CD4-positive, alpha-beta T cell treated with Interleukin-17A for 4 hours (primary cell): ENCODE measurements at regions not wholly inside any gene's neighbourhood (a gene's known extent, or its start where the extent isn't known, plus 50 kb on each side); places are given as distances from the start of the nearest gene placed in this dataset.

Experiments
- DNase-seq: peaks from one replicate; pipeline ENCODE4 v3.0.0-alpha.2; 2020; ENCODE audit warnings: mixed read lengths

DNA sequence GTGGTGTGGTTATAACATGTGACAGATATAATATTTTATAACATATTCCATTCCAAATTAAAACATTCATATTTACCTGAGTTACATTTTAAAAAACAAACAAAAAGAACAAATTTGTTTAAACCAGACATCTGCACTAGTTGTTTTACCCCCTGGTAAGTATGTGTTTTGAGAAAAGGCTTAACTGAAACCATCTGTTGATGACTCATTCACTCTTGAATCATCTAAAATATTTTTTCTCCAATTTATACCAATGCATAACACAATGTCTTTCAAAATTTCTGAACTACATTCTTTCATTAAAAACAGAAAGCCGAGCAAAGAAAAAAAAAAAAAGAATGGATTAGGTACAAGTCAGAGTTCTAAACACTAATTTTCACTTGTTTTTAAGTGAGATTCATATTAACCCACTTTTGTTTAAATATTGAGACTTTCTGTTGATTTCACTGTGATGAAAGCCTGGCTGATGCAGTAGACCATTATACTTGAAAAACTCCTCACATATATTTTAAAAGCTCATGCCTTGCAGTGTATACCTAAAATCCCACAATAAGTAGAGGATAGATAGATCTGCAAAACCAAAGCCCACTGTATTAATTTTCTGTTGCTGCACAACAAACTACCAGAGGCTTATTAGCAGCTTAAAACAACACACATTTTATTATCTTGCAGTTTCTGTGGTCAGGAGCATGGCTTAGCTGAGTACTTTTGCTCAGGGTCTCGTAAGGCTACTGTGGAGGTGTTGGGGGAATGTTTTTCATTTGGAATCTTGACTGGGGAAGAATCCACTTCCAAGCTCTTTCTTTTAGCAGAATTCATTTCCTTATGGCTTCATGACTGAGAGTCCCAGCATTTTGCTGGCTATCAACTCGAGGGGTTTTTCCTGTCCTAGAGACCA is 221.5 kb downstream of the PCDH18 start:
- DNase-seq: no peak

DNA sequence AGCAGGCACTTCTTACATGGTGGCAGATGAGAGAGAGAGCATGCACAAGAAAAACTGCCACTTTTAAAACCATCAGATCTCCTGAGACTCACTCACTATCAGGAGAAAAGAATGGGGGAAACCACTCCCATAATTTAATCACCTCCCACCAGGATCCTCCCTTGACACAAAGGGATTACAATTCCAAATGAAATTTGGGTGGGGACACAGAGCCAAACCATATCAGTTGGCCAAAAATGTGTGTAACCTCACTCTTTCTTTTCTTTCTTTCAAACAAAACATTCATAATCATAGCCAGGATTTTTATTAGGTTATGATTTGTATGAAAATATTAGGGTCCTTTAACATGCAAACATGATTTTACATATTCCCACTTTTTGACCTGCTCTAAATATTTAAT is 222.1 kb downstream of the PCDH18 start:
- DNase-seq: no peak

DNA sequence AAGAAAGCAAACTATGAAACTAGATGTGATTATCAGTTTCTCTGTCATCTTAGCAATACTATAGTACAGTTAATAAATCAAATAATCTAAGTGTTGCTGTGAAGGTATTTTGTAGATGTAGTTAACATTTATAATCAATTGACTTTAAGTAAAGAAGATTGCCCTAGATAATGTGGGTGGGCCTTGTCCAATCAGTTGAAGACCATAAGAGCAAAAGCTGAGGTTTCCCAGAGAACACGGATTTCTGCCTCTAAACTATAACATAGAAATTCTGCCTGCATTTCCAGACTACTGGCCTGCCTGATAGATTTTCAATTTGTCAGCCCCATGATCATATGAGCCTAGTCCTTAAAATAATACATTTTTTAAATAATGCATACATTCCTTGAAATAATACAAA is 222.9 kb downstream of the PCDH18 start:
- DNase-seq: no peak

DNA sequence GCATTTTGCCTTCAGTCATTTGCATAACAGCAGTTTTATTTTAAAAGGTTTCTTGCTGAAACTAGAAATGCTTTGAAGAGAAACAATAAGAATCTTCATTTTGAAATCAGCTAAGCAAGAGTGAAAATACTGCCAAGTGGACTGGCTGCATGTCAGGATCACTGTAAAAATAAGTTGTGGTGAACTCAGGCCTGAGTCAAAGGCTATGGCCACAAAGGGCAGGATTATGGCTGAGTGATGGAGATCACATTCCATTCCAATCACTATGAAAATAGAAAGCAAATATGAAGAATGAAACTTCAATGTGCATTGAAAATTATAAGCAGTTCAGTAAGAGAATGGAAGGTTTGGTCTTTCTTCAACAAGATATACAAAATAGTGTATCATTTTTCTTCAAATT is 224.5 kb downstream of the PCDH18 start:
- DNase-seq: no peak

DNA sequence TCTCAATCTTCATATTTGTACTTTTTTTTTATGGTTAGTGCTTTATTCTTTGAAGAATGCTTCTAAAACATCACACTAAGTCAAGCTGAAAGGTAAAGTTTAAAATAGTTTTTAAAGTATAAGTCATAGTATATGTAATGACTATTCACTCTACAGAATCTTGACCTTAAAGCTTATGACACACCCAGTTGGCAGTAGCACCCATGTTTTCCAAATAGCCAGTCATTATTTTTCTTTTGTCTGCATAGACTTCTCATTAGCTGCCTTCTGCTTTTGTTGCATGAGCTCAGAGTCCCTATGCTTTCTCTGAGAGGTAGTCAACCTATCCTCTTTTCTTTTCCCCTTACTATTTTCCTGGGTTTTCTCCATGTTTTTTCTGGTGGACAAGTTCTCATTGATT is 231.5 kb downstream of the PCDH18 start:
- DNase-seq: no peak

DNA sequence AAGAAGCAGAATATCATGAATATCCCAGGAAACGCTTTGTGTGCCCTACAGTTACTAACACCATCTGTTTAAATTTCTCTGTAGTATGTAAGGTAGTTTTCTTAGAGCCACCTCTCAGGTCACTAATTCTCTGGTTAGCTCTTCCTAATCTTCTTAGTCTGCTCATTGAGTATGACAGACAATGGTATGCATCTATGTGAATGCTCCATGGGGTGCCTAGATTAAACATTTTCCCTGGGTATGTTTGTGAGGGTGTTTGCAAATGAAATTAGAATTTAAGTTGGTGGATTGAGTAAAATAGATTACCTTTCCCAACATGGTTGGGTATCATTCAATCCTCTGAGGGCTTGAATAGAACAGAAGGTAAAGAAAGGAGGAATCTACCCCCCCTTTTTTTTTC is 233.0 kb downstream of the PCDH18 start:
- DNase-seq: no peak

DNA sequence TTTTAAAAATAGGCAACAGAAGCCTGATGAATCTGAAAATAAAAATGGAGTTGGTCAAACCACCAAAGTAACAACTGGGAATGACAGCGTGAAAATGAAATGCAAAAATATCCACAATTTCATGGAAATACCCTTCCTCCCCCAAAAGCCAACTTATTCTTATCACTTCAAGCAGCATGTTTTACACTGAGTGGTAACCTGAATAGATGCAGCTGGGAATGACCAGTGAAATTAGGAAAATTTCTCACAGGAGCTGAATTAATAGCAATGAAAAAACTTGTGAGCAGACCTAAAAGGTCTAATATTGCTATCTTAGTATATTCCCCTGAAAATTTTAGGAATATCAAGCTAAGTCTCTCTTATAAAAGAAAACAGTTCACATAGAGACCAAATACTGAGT is 239.0 kb downstream of the PCDH18 start:
- DNase-seq: no peak

DNA sequence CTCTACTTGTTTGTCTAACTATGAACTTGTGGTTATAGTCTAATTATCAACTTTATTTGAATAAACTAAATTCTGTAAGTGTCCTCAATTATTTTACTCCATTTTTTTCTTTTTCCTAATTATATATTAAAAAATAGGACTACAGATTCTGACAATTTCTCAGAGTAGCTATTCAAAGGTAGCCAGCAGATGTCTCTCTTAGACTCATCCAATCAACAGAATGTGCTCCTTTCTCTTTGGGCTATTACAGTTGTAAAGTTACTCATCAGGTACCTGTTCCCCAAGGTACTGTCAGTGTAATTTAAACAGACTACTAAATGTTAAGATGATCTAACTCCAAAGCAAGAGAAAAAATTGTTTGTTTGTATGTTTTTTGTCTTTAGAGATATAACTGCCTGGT is 248.6 kb downstream of the PCDH18 start:
- no peak for DNase-seq

DNA sequence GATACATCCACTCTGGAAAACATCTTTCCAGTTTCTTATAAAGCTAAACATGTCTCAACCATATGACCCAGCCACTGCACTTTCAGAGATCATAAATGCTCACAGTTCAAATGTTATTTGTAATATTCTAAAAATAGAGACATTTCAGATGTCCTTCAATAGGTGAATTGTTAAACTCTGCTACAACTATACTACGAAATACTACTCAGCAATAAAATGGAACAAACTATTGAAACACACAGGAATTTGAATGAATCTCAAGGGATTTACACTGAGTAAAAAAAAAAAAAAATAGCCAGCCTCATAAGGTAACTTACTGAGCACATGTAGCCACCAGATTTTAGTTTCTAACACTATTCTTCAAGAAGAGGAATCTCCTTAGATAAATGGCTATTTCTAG is 253.9 kb downstream of the PCDH18 start:
- no peak for DNase-seq

DNA sequence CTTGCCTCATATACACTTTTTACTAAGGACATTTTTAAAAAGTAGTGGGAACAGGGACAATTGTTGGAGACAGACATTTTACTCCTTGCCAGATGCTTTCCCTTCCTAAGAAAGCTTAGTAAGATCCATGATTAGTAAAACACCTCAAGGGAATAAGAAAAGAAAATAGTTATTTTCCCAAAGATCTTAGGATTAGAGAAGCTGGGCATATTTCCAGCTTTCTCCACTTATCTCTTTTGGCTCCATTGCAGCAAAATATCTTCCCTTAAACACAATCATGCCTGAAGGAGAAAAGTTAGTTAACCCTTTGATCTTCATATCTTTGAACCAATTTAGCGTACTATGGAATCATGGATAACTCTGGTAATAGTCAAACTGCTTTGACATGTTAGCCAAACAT is 257.9 kb downstream of the PCDH18 start:
- DNase-seq: no peak

DNA sequence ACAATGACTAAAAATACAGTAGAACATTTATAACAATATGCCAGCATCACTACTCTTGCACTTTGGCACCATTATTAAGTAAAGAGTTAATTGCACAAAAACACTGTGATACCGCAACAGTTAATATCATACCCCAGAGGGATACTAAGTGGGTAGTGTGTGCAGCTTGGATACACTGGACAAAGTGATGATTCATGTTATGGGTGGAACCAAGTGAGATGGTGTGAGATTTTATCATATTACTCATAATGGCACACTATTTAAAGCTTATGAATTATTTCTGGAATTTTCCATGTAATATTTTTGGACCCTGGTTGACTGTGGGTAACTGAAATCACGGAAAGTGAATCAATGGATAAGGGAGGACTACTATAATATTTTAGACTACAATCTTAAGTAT is 265.3 kb downstream of the PCDH18 start:
- DNase-seq: no peak

DNA sequence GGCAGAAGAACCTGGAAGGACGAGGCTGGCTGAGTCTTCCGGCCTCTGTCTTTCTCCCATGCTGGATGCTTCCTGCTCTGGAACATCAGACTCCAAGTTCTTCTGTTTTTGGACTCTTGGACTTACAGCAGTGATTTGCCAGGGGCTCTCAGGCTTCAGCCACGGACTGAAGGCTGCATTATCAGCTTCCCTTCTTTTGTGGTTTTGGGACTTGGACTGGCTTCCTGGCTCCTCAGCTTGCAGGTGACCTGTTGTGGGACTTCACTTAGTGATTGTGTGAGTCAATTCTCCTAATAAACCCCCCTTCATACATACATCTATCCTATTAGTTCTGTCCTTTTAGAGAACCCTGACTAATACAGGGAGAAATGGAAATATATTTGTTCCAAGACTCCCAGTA is 265.8 kb downstream of the PCDH18 start:
- no peak for DNase-seq

DNA sequence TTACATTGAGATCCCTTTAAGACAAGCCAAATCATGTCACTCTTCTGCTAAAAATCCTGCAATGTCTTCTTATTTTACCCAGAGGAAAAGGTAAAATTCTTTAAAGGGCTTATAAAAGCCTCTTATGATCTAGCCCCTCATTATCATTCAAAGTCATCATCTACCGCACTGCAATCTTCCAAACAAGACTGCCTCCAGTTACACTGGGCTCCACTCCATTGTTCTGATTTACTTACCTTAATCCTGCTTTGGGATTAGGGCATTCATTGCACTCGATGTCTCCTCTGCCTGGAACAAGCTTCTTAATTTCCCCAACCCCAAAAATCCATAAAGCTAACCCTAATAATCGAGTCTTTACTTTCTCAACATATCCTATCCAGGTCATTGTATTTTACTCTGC is 269.1 kb downstream of the PCDH18 start:
- DNase-seq: no peak

DNA sequence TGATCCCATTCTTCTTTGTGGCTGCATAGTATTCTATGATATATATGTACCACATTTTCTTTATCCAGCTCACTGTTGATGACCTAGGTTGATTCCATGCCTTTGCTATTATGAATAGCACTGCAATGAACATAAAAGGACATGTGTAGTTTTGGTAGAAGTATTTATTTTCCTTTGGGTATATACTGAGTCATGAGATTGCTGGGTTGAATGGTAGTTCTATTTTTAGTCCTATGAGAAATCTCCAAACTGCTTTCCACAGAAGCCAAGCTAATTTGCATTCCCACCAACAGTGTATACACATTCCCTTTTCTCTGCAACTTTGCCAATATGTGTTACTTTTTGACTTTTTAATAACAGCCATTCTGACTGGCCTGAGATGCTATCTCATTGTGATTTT is 278.3 kb downstream of the PCDH18 start:
- DNase-seq: no peak

DNA sequence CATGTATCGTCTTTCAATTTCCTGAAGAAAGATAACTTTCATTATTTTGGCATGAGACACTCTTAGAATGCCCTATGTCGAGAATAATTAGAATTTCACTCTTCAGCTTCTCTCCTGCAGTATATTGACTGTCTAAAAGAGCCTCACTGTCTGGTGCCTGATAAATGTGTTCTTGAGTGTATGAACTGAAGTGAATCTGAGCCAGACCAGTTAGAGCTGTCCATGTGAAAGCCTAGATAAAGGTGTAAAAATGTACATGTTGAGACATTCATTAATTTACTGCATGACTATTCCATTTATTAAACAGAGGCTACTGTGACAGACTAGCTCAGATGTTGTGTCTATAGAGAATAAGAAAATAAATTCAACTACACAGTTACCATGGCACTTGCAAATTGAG is 283.2 kb downstream of the PCDH18 start:
- no peak for DNase-seq

DNA sequence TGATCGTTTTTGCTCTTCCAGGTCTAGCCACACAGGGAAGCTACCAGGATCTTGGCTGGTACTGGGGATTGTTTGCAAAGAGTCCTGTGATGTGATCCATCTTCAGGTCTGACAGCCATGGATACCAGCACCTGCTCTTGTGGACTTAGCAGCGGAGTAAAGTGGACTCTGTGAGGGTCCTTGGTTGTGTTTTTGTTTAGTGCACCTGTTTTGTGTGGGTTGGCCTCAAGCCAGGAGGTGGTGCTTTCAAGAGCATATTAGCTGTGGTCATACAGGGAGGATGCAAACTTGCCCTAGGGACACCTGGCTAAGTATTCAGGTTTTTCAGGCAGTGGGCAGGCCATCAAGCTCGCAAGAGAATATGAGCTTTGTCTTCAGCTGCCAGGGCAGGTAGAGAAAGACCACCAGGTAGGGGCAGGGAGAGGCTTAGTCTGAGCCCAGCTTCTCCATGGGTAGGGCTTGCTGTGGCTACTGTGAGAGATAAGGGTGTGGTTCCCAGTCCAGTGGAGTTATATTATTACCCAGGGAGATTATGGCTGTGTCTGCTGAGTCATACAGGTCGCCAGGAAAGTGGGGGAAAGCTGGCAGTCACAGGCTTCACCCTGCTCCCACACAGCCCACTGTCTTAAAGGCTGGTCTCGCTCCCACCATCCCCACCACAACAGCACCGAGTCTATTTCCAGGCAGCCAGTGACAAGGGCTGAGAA is 293.7 kb downstream of the PCDH18 start:
- no peak for DNase-seq

DNA sequence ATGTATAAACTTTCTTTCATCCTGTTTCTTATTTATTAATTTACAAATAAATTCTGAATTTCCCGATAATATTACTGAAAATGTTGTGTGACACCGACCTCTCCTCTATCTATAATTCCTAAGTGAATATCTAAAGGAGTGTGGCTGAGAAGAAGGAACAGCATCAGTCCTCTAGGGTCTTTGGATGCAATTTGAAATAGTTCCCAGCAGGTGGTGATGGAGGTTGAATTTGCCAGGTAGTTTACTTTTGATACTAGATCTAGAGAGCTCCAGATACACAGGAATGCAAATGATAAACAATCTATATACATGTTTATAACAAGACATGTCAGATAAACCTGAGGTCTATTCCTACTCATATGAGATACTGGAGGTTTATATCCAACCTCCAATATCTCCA is 305.4 kb downstream of the PCDH18 start:
- no peak for DNase-seq

DNA sequence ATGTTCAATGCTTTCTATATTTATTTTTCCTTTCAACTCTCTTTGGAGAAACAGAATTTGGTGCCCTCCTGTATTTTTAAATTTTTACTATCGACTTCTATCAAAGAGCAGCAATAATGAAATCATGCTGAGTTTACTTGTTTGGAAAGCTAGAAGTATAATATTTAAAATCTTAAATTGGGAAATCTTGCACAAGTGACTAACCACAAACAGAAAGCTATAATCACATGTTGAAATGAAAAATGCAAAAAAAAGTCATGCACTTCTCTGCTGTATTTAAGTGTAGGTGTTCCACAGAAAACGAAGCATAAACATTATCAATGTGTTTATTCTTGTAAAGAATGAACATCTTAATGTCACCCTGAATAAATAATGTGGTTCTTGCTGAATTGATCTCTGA is 306.1 kb downstream of the PCDH18 start:
- no peak for DNase-seq

DNA sequence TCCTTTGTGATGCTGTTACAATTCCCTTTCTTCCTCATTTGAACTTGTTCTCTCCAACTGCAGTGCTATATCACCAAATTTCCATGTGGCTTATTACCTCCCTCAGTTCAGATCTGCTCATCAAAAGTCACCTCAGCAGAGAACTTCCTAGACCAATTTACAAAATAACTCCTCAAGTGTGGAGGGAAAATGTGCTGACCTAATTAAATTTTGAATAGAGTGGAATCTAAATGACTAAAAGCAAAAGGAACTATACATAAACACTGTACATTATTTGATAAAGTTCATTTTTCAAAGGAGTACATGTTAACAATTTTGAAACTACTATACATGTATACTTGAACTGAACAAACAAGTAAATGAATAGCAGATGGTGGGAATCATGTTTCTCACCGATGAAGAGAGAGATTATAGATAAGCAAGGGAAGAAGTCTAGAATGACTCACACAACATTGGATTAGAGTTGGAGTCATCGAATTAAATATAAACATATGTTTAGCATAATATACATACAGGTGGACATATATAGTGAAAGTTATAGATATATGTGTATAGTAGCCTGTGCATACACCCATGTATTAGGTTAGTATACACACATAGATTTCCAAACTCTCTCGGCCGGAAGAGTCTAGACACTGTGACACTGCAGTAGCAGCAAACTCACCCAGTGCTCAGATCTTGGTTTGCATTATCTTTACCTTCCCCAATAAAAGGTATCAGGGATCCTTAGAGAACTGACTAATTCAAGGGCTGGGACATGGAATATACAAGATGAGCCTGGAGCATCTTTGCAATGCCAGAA is 318.7 kb downstream of the PCDH18 start:
- DNase-seq: no peak

DNA sequence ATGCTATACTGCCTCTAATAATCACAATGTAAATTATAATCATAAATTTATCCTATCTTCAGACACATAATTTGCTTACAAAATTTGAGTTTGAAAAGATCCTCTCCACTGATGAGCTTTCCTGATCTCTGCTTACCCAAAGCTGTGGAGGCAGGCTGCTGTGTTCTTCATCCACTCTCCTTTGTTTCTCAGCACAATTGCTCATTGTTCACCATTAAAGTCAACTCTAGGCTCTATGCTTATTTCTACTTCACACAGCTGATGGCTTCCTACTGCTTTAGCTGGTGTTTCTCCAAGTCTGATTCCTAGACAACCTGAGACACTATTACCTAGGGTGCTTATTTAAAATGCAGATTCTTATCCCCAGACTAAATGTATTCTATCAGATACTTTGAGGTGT is 319.7 kb downstream of the PCDH18 start:
- no peak for DNase-seq

DNA sequence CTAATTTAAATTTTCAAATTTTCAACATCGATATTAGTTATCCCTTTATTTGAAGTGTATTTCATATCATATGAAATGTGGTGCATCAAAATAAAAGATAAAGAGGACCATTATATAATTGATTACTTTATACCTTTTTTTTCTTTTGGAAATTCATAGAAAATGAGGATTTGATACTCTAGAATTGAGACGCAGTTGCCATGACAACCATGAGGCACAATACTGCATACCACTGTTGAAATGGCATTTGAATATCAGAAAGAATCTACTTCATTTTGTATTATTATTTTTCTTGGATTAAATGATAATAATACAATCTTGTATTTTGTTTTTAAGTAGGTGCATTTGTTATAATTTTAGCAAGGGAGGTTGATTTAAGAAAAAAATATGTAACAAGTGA is 323.1 kb downstream of the PCDH18 start:
- no peak for DNase-seq

DNA sequence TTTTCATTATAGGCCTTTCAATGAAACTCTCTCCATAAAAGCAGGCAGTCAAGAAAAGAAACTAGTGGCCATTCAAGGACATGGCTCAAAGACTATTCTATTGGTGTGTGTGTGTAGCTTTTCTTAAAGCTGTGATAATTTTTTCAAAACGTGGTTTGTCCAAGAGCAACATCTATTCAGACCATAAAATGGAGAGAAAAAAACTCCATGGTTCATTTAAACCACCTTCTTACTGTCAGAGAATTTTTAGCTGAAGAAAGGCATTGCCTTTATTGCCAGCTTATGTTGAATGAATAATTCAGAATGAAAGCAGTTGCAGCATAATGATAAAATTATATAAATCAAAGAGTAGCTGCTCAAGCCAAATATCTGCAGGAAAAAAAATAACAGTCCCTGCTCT is 325.5 kb downstream of the PCDH18 start:
- no peak for DNase-seq

DNA sequence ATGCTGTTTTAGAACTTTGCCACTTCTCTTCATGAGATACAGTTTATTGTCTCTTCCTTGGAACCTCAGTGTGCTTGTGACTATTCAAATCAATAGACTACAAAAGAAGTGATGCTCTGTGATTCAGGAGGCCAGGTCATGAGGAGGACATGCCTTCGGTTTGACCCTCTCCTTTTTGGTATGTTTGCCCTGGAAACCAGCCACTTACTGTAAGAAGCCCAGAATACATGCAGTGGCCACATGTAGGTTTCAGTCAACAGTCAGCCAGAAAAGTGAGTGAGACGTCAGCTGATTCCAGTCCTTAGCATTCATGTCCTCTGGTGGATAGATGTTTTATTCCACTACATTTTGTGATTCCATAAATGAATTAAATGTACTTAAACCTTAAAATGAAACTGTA is 328.7 kb downstream of the PCDH18 start:
- DNase-seq: no peak

DNA sequence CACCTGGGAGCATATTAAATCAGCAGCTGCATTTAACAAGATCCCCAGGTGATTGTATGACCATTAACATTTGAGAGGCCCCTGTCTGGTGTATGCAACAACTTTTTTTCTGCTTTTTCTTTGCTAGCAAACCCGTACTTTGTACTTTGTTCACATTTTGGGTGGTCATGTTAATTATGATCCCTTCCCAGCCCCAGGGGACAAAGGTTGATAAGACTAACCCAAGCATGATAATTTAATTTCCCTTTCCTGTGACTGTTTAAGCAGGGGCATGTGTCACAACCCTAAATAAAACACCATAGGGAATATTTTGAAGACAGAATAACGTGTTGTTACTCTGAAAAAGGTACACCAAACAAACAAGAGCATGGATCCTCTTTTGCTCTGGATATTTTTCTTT is 332.0 kb downstream of the PCDH18 start:
- no peak for DNase-seq
